T-helper 2 cell treated with Interferon-gamma antibody and Interleukin-4, amounts not matched to agents 100 ng/mL and 5 ng/mL, for 36 hours (primary cell): ENCODE measurements at regions not wholly inside any gene's neighbourhood (a gene's known extent, or its start where the extent isn't known, plus 50 kb on each side); places are given as distances from the start of the nearest gene placed in this dataset.
"Not testable (repeated sequence)": the region's sequence is repeated elsewhere in the genome, so short reads cannot be mapped to it uniquely, and the experiment has no call there.

Experiments used
- intact Hi-C: fragments of 100-400 bp; cut with micrococcal nuclease; formaldehyde crosslinking; loops from one replicate; pipeline ENCODE4 v1.15.1; 2023

DNA sequence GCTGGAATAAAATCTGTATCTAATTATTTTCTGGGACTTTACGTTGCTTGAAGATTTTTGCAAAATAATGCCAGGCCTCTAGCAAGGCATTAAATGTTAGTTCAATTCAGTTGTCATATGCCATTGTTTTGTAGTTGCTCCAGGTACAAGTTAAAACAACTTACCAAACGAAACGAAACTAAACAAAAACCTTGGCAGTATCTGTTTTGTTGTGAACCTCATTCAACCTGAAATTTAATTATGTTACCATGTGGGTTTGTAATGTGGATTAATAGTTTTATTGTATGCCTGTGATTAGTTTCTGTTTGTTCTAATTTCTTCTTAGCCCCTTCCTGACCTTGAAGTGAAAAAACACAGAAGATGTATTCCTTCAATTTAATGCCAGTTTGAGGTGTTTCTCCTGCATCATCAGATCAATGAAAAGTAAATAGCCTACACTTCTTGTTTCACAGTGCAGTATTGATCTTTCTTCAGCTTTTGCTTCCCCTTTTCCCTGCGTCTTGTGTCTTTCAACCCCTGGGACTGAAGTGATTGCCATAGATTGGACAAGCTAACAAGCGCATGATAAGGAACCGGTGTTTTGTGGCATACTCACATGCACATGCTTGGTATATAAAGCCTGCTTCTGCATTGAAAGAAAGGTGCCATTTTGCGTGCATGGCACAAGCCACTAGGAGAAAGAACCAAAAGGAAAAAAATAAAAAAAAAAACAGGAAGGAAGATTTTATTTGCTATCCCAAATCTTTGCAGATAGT is 699.0 kb upstream of the ARRDC3 start:
- intact Hi-C loops = no loop called here

DNA sequence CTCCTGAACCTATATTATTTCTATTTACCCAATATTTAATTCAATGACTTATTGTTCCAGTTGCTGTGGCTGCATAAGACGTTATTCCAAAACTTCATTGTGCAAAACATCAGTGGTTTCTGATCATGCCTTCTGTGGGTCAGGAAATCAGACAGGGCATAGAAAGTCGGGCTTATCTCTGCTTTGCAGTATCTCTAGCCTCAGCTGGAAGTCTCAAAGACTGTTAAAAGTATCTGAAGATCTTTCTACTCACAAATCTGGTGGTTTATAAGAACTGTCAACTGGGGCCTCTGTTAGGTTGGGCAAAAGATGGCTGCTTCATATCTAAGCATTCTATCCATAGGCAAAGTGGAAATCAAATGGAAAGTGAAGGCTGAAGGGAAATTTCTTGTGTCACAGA is 687.7 kb upstream of the ARRDC3 start:
- intact Hi-C loops = no loop called here

GRCh38 chr5:92064993-92065392 is 681.9 kb upstream of the ARRDC3 start:
- intact Hi-C loops = no loop called here

GRCh38 chr5:92051741-92052140 is 668.6 kb upstream of the ARRDC3 start:
- intact Hi-C loops = no loop called here

DNA sequence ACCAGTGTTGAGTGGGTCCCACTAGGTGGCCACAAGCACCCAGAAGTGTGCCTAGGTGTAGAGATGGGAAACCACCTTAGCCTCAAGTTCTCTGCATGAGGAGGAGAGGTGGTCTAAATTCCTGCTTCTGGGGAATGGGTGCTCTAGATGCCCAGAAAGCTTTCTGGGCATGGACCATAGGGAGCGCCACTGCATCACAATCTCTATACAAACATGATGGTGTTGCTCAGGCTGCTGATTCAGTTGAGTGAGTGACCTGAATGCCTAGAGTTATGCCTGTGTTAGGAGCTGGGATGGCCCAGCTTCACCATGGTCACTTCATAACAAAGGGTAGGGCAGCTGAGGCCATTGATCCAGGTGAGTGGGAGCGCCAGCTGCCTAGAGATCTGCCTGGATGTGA is 667.9 kb upstream of the ARRDC3 start:
- intact Hi-C loops = no loop called here

GRCh38 chr5:92041911-92042660 is 659.0 kb upstream of the ARRDC3 start:
- intact Hi-C loops = no loop called here

- intact Hi-C loops = no loop called here
These were observed 658.1 kb upstream of the ARRDC3 start for GRCh38 chr5:92041206-92041605.

GRCh38 chr5:92029792-92030191 is 646.7 kb upstream of the ARRDC3 start:
- intact Hi-C loops = not testable (repeated sequence)

- intact Hi-C loops = no loop called here
These were observed 640.4 kb upstream of the ARRDC3 start for GRCh38 chr5:92023555-92023954.

DNA sequence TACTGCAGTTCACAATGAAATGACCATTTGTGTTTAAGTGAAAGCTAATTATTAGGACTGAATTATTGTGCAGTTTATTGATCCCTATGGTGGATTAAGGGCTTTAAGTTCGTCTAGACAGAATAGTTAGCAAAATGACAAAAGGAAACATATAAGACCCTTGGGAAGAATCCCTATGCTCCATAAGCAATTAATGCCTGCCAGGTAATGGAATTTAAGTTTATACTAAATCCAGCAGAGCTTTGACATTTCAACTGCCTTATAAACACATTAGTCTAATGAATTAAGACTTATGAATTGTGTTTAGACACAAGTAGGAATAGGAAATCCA is 640.0 kb upstream of the ARRDC3 start:
- intact Hi-C loops = no loop called here

- intact Hi-C loops = no loop called here
These were observed 639.5 kb upstream of the ARRDC3 start for GRCh38 chr5:92022415-92023140.

GRCh38 chr5:92019376-92019990 is 636.4 kb upstream of the ARRDC3 start:
- intact Hi-C loops = no loop called here

- intact Hi-C loops = no loop called here
These were observed 634.7 kb upstream of the ARRDC3 start for GRCh38 chr5:92017776-92018175.

DNA sequence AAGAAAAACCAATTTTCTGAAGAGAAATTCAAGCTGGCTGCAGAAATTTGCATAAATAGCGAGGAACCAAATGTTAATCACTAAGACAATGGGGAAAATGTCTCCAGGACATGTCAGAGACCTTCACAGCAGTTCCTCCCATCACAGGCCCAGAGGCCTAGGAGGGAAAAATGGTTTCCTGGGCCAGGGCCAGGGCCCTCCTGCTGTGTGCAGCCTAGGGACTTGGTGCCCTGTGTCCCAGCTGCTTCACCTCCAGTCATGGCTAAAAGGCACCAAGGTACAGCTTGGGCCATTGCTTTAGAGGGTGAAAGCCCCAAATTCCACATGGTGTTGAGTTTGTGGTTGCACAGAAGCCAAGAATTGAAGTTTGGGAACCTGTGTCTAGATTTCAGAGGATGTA is 628.7 kb upstream of the ARRDC3 start:
- intact Hi-C loops = not testable (repeated sequence)

DNA sequence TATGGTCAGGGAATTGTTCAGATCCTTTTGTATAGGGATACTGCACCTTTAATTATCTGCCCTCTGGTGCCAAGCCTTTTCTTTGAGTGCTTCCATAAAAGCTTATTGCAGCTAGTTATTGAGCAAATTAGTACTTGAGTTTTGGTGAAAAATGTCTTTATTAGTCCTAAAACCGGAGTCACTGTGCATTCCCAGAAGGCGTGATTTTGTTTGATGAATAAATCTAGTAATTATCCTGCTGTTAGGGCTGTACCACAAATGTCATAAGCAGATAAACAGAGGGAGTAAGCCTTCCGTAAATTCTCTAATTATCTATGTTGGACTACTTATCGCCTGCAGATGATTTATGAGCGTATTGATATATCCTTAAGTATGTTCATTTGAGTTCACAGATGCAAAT is 620.7 kb upstream of the ARRDC3 start:
- intact Hi-C loops = no loop called here

GRCh38 chr5:92002721-92003274 is 619.7 kb upstream of the ARRDC3 start:
- intact Hi-C loops = no loop called here

DNA sequence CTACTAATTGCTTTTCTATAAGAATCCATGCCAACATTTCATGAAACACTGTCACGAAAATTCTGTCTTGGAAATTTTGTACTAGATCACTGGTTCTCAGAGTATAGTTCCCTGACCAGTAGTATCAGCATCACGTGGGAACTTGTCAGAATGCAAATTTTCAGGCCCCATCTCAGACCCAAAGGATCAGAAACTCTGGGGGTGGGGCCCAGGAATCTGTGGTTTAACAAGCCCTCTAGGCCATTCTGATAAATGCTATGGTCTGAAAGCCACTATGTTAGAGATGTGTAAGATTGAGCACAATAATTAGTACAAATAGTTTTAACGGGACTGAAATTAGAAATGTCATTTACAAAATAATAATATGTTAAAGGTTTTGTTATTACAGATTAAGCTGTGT is 615.7 kb upstream of the ARRDC3 start:
- intact Hi-C loops = no loop called here

GRCh38 chr5:91983869-91984268 is 600.8 kb upstream of the ARRDC3 start:
- intact Hi-C loops = no loop called here

- intact Hi-C loops = no loop called here
These were observed 595.2 kb upstream of the ARRDC3 start for GRCh38 chr5:91978221-91978882.

GRCh38 chr5:91977579-91977978 is 594.5 kb upstream of the ARRDC3 start:
- intact Hi-C loops = no loop called here

GRCh38 chr5:91976451-91976850 is 593.3 kb upstream of the ARRDC3 start:
- intact Hi-C loops = no loop called here
